PC-9 (cell line): ENCODE measurements at regions not wholly inside any gene's neighbourhood (a gene's known extent, or its start where the extent isn't known, plus 50 kb on each side); places are given as distances from the start of the nearest gene placed in this dataset.

ENCODE experiments used
- BruUV-seq: library from RNA; stranded (reverse); fragments of 400-500 nt; replicated peaks from 2 replicates; lab custom pipeline; 2021; lab: Mats Ljungman, UMichigan
- CTCF ChIA-PET: fragments of 300-600 bp; sonication (Branson Sonifier 250); formaldehyde crosslinking; loops from one replicate; lab custom pipeline; 2022; ENCODE audit warnings: antibody characterized with exemption; lab: Charles Lee
- POLR2A ChIA-PET: fragments of 300-600 bp; sonication (Branson Sonifier 250); formaldehyde crosslinking; loops from one replicate; lab custom pipeline; 2022; ENCODE audit warnings: antibody characterized with exemption; ENCODE audit not compliant: unreplicated experiment; lab: Charles Lee
- DNase-seq, 2 experiments: peaks; one replicate each; pipeline versions ENCODE4 v3.0.0 to v3.0.0-alpha.2; 2015 to 2022; ENCODE audit warnings: mixed read lengths in 1 of 2
- H2AFZ ChIP-seq: fragments of 200-600 bp; sonication (generic); 2 replicates; pipeline ENCODE4 v1.8.1; 2017; ENCODE audit warnings: antibody characterized with exemption
- H3F3A ChIP-seq: fragments of 200-600 bp; sonication (generic); 2 replicates; pipeline ENCODE4 v1.8.1; 2017; ENCODE audit warnings: antibody characterized with exemption, mild to moderate bottlenecking, low read depth; ENCODE audit not compliant: insufficient read depth
- H3K27ac ChIP-seq: fragments of 200-600 bp; sonication (generic); 2 replicates; pipeline ENCODE4 v1.6.1; 2016; ENCODE audit warnings: mixed run types
- H3K27me3 ChIP-seq: fragments of 200-600 bp; sonication (generic); 2 replicates; pipeline ENCODE4 v1.6.1; 2016; ENCODE audit warnings: low read depth, mixed run types; ENCODE audit not compliant: insufficient read depth
- H3K36me3 ChIP-seq: fragments of 200-600 bp; sonication (generic); 2 replicates; pipeline ENCODE4 v1.6.1; 2016; ENCODE audit warnings: low read depth, mixed run types
- H3K4me1 ChIP-seq: fragments of 200-600 bp; sonication (generic); replicated peaks from 2 replicates; pipeline ENCODE4 v1.6.1; 2016; ENCODE audit warnings: mixed run types; ENCODE audit not compliant: insufficient read depth
- H3K4me2 ChIP-seq: fragments of 200-600 bp; sonication (generic); 2 replicates; pipeline ENCODE4 v1.6.1; 2017; ENCODE audit warnings: mixed run types
- H3K4me3 ChIP-seq: fragments of 200-600 bp; sonication (generic); 2 replicates; pipeline ENCODE4 v1.6.1; 2016; ENCODE audit warnings: mixed run types
- H3K79me2 ChIP-seq: fragments of 200-600 bp; sonication (generic); 2 replicates; pipeline ENCODE4 v1.6.1; 2017; ENCODE audit warnings: low read depth, mixed run types
- H3K9me2 ChIP-seq: fragments of 200-600 bp; sonication (generic); 2 replicates; pipeline ENCODE4 v1.8.1; 2017; ENCODE audit warnings: mild to moderate bottlenecking; ENCODE audit not compliant: insufficient read depth
- H3K9me3 ChIP-seq: fragments of 200-600 bp; sonication (generic); 2 replicates; pipeline ENCODE4 v1.8.1; 2016; ENCODE audit warnings: low read depth; ENCODE audit not compliant: insufficient read depth
- H4K20me1 ChIP-seq: fragments of 200-600 bp; sonication (generic); 2 replicates; pipeline ENCODE4 v1.8.1; 2017; ENCODE audit not compliant: insufficient read depth
- CTCF ChIP-seq: fragments of 200-600 bp; sonication (generic); conservative IDR thresholded peaks from 2 replicates; pipeline ENCODE4 v1.6.1; 2017; ENCODE audit warnings: mixed run types, antibody characterized with exemption, mild to moderate bottlenecking, moderate library complexity
- EZH2 ChIP-seq: fragments of 200-600 bp; sonication (generic); IDR thresholded peaks from 2 replicates; pipeline ENCODE4 v1.8.0; 2017; ENCODE audit warnings: antibody characterized with exemption, low read depth
- intact Hi-C: fragments of 100-400 bp; cut with micrococcal nuclease; formaldehyde crosslinking; loops from one replicate; pipeline ENCODE4 v1.10.0; 2022; ENCODE audit not compliant: unreplicated experiment

- Histone ChIP-seq H3K4me2 (no peak overlapping the region), H3K4me3 (no peak overlapping the region), H4K20me1 (no peaks in the 10 kb centered on the region), H2AFZ (no peak overlapping the region), H3K27me3 (peaks cover 96% of the 10 kb centered on the region), H3K9me2 (no peaks in the 10 kb centered on the region), H3K27ac (no peak overlapping the region), H3F3A (no peaks in the 10 kb centered on the region), H3K9me3 (no peaks in the 10 kb centered on the region), H3K79me2 (no peaks in the 10 kb centered on the region), H3K4me1 (no peaks in the 10 kb centered on the region), H3K36me3 (no peaks in the 10 kb centered on the region)
- intact Hi-C loops = no loop called here
- ChIA-PET POLR2A (no interaction called here), CTCF (interaction anchor here (0.6 kb wide), 1 partner anchor 245 kb away, joined by 12 read pairs; no protein-coding TSS in a partner anchor)
- TF ChIP-seq EZH2 (no peak), CTCF (no peak)
- no TSS peak for BruUV-seq
- no peak for DNase-seq
Observed at GRCh38 chr1:36588972-36589371, 106.3 kb upstream of the CSF3R start.

GRCh38 chr1:36585569-36586548, 103.1 kb upstream of the CSF3R start:
- DNase-seq = no peak

More at GRCh38 chr1:36585569-36586548, 103.1 kb upstream of the CSF3R start:
- Histone ChIP-seq H2AFZ (no peak overlapping the region), H3K4me1 (no peaks in the 10 kb centered on the region), H3K9me3 (no peaks in the 10 kb centered on the region), H3F3A (no peaks in the 10 kb centered on the region), H3K4me3 (no peak overlapping the region), H3K27me3 (peaks cover 73% of the 10 kb centered on the region), H3K4me2 (no peak overlapping the region), H4K20me1 (no peaks in the 10 kb centered on the region), H3K9me2 (no peaks in the 10 kb centered on the region), H3K27ac (no peak overlapping the region), H3K79me2 (no peaks in the 10 kb centered on the region), H3K36me3 (no peaks in the 10 kb centered on the region)
- ChIA-PET POLR2A (interaction anchor here (0.5 kb wide), 1 partner anchor 327 kb away, joined by 8 read pairs; no protein-coding TSS in a partner anchor), CTCF (no interaction called here)
- TF ChIP-seq CTCF = no peak
- no peak for TF ChIP-seq EZH2
- intact Hi-C loops = no loop called here
- no TSS peak for BruUV-seq
